HEK293T (cell line): ENCODE measurements at regions not wholly inside any gene's neighbourhood (a gene's known extent, or its start where the extent isn't known, plus 50 kb on each side); places are given as distances from the start of the nearest gene placed in this dataset.

Experiments
- ARNT ChIP-seq: fragments of 450-650 bp; IDR thresholded peaks from 2 replicates; pipeline ENCODE4 v1.6.1; 2017; ENCODE audit warnings: mild to moderate bottlenecking
- BHLHE40 ChIP-seq: fragments of 450-650 bp; IDR thresholded peaks from 2 replicates; pipeline ENCODE4 v1.6.1; 2016; ENCODE audit warnings: mild to moderate bottlenecking, moderate library complexity, borderline replicate concordance
- CTBP1 ChIP-seq: fragments of 450-650 bp; IDR thresholded peaks from 2 replicates; pipeline ENCODE4 v1.6.1; 2016; ENCODE audit warnings: borderline replicate concordance
- ELF4 ChIP-seq: fragments of 450-650 bp; IDR thresholded peaks from 2 replicates; pipeline ENCODE4 v1.6.1; 2017; ENCODE audit warnings: antibody characterized with exemption
- FOXA1 ChIP-seq: fragments of 450-650 bp; IDR thresholded peaks from 2 replicates; pipeline ENCODE4 v1.6.1; 2016; ENCODE audit warnings: mild to moderate bottlenecking
- FOXK2 ChIP-seq: fragments of 450-650 bp; IDR thresholded peaks from 2 replicates; pipeline ENCODE4 v1.6.1; 2016; ENCODE audit warnings: mild to moderate bottlenecking
- FOXM1 ChIP-seq: fragments of 450-650 bp; IDR thresholded peaks from 2 replicates; pipeline ENCODE4 v1.6.1; 2017; ENCODE audit warnings: mild to moderate bottlenecking, borderline replicate concordance
- HDGF ChIP-seq: fragments of 450-650 bp; IDR thresholded peaks from 2 replicates; pipeline ENCODE4 v1.6.1; 2017; ENCODE audit warnings: antibody characterized with exemption, borderline replicate concordance
- NFRKB ChIP-seq: fragments of 450-650 bp; IDR thresholded peaks from 2 replicates; pipeline ENCODE4 v1.6.1; 2016; ENCODE audit warnings: mild to moderate bottlenecking, moderate library complexity
- PKNOX1 ChIP-seq: fragments of 450-650 bp; IDR thresholded peaks from 2 replicates; pipeline ENCODE4 v1.6.1; 2016
- SP1 ChIP-seq: fragments of 450-650 bp; IDR thresholded peaks from 2 replicates; pipeline ENCODE4 v1.6.1; 2017
- SUZ12 ChIP-seq: fragments of 450-650 bp; IDR thresholded peaks from 2 replicates; pipeline ENCODE4 v1.6.1; 2016; ENCODE audit warnings: mild to moderate bottlenecking
- TARDBP ChIP-seq: fragments of 450-650 bp; IDR thresholded peaks from 2 replicates; pipeline ENCODE4 v1.6.1; 2016
- ZNF384 ChIP-seq: fragments of 450-650 bp; IDR thresholded peaks from 2 replicates; pipeline ENCODE4 v1.6.1; 2016

GRCh38 chr15:70238917-70239316, 141.2 kb upstream of the TLE3 start:
- TF ChIP-seq PKNOX1, result no peak
- TF ChIP-seq SUZ12, result no peak
- TF ChIP-seq SP1, result no peak
- no peak for TF ChIP-seq FOXA1
- TF ChIP-seq CTBP1, result no peak
- no peak for TF ChIP-seq NFRKB
- TF ChIP-seq FOXM1, result no peak
- no peak for TF ChIP-seq ZNF384
- TF ChIP-seq ELF4, result no peak
- TF ChIP-seq TARDBP, result no peak
- TF ChIP-seq HDGF, result no peak
- TF ChIP-seq FOXK2, result no peak
- TF ChIP-seq ARNT, result no peak
- no peak for TF ChIP-seq BHLHE40
